GM13977 (cell line): ENCODE measurements at regions not wholly inside any gene's neighbourhood (a gene's known extent, or its start where the extent isn't known, plus 50 kb on each side); places are given as distances from the start of the nearest gene placed in this dataset.

Experiments
- DNase-seq: peaks from one replicate; pipeline ENCODE4 v3.0.0; 2012; ENCODE audit warnings: low spot score
- CTCF ChIP-seq: IDR thresholded peaks from 2 replicates; pipeline ENCODE4 v1.5.1; 2012; ENCODE audit warnings: mild to moderate bottlenecking, control low read depth; ENCODE audit not compliant: insufficient read depth; ENCODE audit errors: extremely low read depth, missing control alignments
- in situ Hi-C: fragments of 300-500 bp; cut with MboI; formaldehyde crosslinking; loops from one replicate; pipeline ENCODE4 v1.12.0; 2022; ENCODE audit warnings: low sequenced_read_pairs, low pct_unique_long_range_greater_than_20kb, mixed read lengths, inconsistent platforms; ENCODE audit not compliant: unreplicated experiment

GRCh38 chr12:18905134-18905533 lies 167.2 kb downstream of the CAPZA3 start:
- TF ChIP-seq CTCF, result no peak
- DNase-seq, result no peak
- in situ Hi-C loops, result no loop called here

- in situ Hi-C loops, result no loop called here
- DNase-seq, result no peak
- no peak for TF ChIP-seq CTCF
Measured at GRCh38 chr12:18906395-18906794, 168.5 kb downstream of the CAPZA3 start.

GRCh38 chr12:18907127-18907526 lies 169.2 kb downstream of the CAPZA3 start:
- no peak for DNase-seq
- no peak for TF ChIP-seq CTCF
- in situ Hi-C loops, result no loop called here

- in situ Hi-C loops, result no loop called here
- no peak for TF ChIP-seq CTCF
Measured at GRCh38 chr12:18907728-18908127, 169.8 kb downstream of the CAPZA3 start.

GRCh38 chr12:18908191-18908590 lies 170.3 kb downstream of the CAPZA3 start:
- no peak for DNase-seq
- TF ChIP-seq CTCF, result no peak
- in situ Hi-C loops, result no loop called here

More at GRCh38 chr12:18907728-18908127, 169.8 kb downstream of the CAPZA3 start:
- DNase-seq, result no peak

- TF ChIP-seq CTCF, result no peak
- in situ Hi-C loops, result no loop called here
- no peak for DNase-seq
Measured at GRCh38 chr12:18919871-18920511, 182.1 kb downstream of the CAPZA3 start.
